Kidney (tissue), 13 donors: ENCODE measurements at regions not wholly inside any gene's neighbourhood (a gene's known extent, or its start where the extent isn't known, plus 50 kb on each side); places are given as distances from the start of the nearest gene placed in this dataset.

ENCODE experiments used
- DNase-seq, 5 donors: peaks; one replicate each; pipeline ENCODE4 v3.0.0-alpha.2; 2013 to 2020
- FAIRE-seq: peaks from 2 replicates; lab custom pipeline; 2012; peaks lifted over from hg19 to GRCh38; lab: Jason Lieb, UNC
- H3K27ac ChIP-seq, 2 donors: one replicate each; pipeline ENCODE4 v1.7.0; 2013; ENCODE audit warnings: low read depth in 2 of 2, low read length in 2 of 2, inconsistent platforms in 1 of 2
- H3K27me3 ChIP-seq: one replicate; pipeline ENCODE4 v1.7.1; 2013; ENCODE audit warnings: low read length, inconsistent platforms; ENCODE audit not compliant: control insufficient read depth, insufficient read depth
- H3K36me3 ChIP-seq, 3 donors: one replicate each; pipeline versions ENCODE4 v1.7.0 to v1.7.1; 2013; ENCODE audit warnings: low read length in 3 of 3, control low read depth in 1 of 3, inconsistent platforms in 1 of 3; ENCODE audit not compliant: insufficient read depth in 3 of 3, control insufficient read depth in 2 of 3
- H3K4me1 ChIP-seq, 3 donors: one replicate each; pipeline versions ENCODE4 v1.7.0 to v1.7.1; 2013; ENCODE audit warnings: low read length in 3 of 3, inconsistent platforms in 1 of 3, low read depth in 1 of 3; ENCODE audit not compliant: control insufficient read depth in 2 of 3, insufficient read depth in 2 of 3
- H3K4me3 ChIP-seq, 3 donors: one replicate each; pipeline versions ENCODE4 v1.7.0 to v1.8.1; 2013; ENCODE audit warnings: low read length in 3 of 3, control low read depth in 1 of 3, inconsistent platforms in 1 of 3
- H3K9ac ChIP-seq, 3 donors: one replicate each; pipeline versions ENCODE4 v1.7.0 to v1.7.1; 2013; ENCODE audit warnings: low read length in 3 of 3, control low read depth in 1 of 3, inconsistent platforms in 1 of 3
- H3K9me3 ChIP-seq, 3 donors: one replicate each; pipeline versions ENCODE4 v1.7.0 to v1.7.1; 2013; ENCODE audit warnings: low read length in 3 of 3, control low read depth in 1 of 3, inconsistent platforms in 1 of 3; ENCODE audit not compliant: control insufficient read depth in 2 of 3, insufficient read depth in 1 of 3
- intact Hi-C: fragments of 100-400 bp; cut with DNase I; formaldehyde crosslinking; loops from one replicate; pipeline ENCODE4 v1.11.1; 2022
- TF ChIP-seq, protein P1 (sequence below): IDR thresholded peaks from 3 replicates; pipeline ENCODE4 v1.5.1; 2012; ENCODE audit warnings: mild to moderate bottlenecking, moderate library complexity, borderline replicate concordance; ENCODE audit not compliant: insufficient read depth; ENCODE audit errors: extremely low read depth
- donor health status: control.
- donor health status: control.
- donor health status: control.
- donor health status: control.
- donor health status: control.
- donor health status: DM: yes; HTN: yes; CAD: no.
- donor health status: Normal renal cell carcinoma (clear cell type).

DNA sequence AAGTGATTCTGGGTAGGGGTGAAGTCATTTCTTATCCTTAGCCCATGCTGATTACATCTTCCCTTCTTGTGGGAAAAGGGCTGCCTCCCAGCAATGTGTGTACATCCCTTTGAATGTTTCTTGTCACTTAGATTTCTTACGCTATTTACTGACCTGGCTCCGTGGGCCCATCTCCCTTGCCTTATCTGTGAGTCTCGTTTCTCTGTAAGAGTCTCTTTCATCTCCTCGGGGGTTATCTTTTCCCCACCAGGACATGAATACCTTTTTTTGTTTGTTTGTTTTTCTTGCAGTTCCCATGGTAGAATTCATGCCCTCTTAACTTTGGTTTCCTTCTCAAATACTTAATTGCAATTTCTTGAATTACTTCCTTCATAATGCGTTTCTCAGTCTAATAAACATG, 107.7 kb downstream of the BAMBI start:
- Histone ChIP-seq H3K4me1 (peaks cover 0 to 4% (median 0%) of the 10 kb centered on the region in 3 donors), H3K9me3 (no peaks in the 10 kb centered on the region), H3K27ac (no peak overlapping the region), H3K27me3 (no peaks in the 10 kb centered on the region), H3K36me3 (no peaks in the 10 kb centered on the region), H3K9ac (no peak overlapping the region), H3K4me3 (no peak overlapping the region)
- intact Hi-C loops, result no loop called here
- TF ChIP-seq, protein P1, sequence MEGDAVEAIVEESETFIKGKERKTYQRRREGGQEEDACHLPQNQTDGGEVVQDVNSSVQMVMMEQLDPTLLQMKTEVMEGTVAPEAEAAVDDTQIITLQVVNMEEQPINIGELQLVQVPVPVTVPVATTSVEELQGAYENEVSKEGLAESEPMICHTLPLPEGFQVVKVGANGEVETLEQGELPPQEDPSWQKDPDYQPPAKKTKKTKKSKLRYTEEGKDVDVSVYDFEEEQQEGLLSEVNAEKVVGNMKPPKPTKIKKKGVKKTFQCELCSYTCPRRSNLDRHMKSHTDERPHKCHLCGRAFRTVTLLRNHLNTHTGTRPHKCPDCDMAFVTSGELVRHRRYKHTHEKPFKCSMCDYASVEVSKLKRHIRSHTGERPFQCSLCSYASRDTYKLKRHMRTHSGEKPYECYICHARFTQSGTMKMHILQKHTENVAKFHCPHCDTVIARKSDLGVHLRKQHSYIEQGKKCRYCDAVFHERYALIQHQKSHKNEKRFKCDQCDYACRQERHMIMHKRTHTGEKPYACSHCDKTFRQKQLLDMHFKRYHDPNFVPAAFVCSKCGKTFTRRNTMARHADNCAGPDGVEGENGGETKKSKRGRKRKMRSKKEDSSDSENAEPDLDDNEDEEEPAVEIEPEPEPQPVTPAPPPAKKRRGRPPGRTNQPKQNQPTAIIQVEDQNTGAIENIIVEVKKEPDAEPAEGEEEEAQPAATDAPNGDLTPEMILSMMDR, result no peak
- FAIRE-seq (no peak), DNase-seq (peak in 1 of 5 donors; percentile 31)

DNA sequence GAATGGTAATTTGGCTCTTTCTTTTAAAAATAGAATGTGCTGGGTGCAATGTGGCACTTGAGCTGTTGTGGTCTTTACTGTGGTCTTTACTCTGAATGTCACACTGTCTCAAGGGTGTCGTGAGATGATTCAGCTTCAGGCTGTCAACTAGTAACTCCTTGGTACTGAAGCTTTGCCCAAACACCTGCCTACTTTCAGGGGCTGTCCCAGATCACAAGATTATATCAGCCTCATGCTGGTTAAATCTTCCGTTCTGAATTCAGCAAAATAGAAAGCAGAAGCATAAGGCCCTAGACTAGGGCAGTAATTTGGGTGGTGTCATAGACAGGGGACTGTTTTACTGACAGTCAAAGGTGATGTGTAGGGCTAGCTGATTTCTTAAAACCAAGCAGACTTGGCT, 110.9 kb downstream of the BAMBI start:
- no peak for DNase-seq
- Histone ChIP-seq H3K27ac (no peak overlapping the region), H3K27me3 (no peaks in the 10 kb centered on the region), H3K9me3 (no peaks in the 10 kb centered on the region), H3K9ac (no peak overlapping the region), H3K4me1 (peaks cover 0 to under 1% (median 0%) of the 10 kb centered on the region in 3 donors), H3K4me3 (no peak overlapping the region), H3K36me3 (no peaks in the 10 kb centered on the region)
- intact Hi-C loops, result no loop called here
- FAIRE-seq, result no peak
- TF ChIP-seq, protein P1, result no peak

DNA sequence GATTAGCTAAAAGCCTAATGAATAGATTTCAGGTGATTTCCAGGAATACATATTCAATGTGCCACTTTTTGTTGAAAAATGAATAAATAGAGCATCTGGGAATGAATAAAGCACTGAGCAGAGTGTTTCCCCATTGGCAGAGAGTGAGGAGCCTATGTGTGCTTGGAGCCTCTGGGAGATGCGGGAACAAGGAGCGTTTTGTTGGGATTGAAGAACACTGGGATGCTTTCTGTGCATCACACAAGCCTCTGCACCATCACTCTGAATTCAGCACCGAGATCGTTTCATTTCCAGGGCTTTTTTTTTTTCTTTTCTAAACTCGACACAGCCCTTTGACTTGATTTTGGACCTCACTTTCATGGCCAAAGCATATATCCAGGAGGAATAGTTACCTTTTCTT, 111.4 kb downstream of the BAMBI start:
- FAIRE-seq (no peak), DNase-seq (no peak)
- Histone ChIP-seq H3K27ac (no peak overlapping the region), H3K36me3 (no peaks in the 10 kb centered on the region), H3K27me3 (no peaks in the 10 kb centered on the region), H3K9me3 (no peaks in the 10 kb centered on the region), H3K9ac (no peak overlapping the region), H3K4me3 (no peak overlapping the region), H3K4me1 (no peaks in the 10 kb centered on the region)
- intact Hi-C loops, result no loop called here
- TF ChIP-seq, protein P1, result no peak

DNA sequence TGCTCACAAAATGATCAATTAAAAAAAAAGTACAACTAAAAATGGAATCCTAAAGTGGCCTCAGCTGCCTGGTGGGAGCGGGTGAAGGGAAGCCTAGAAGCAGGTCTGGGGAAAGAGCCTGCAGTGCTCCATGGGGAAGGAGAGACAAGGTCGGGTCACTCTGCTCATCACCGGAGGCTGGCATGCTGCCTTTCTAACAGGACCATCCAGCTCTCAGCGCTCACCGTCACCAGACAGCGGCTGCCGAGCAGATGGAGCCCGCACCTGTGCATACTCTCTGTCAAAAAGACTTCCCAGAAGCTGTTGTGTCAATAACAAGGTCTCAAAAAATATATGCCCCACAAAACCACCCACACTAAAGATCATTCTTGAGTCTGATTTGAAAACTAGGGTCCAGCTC, 112.8 kb downstream of the BAMBI start:
- DNase-seq (no peak), FAIRE-seq (no peak)
- Histone ChIP-seq H3K9ac (no peak overlapping the region), H3K27ac (no peak overlapping the region), H3K4me3 (no peak overlapping the region), H3K4me1 (no peaks in the 10 kb centered on the region), H3K36me3 (no peaks in the 10 kb centered on the region), H3K9me3 (no peaks in the 10 kb centered on the region), H3K27me3 (no peaks in the 10 kb centered on the region)
- intact Hi-C loops, result no loop called here
- TF ChIP-seq, protein P1, result no peak
